GM12878 (cell line): ENCODE measurements at regions not wholly inside any gene's neighbourhood (a gene's known extent, or its start where the extent isn't known, plus 50 kb on each side); places are given as distances from the start of the nearest gene placed in this dataset.

Experiments
- ATAC-seq: fragments of 200-7000 bp; cut with Tn5 transposase; 3 replicates; pipeline ENCODE4 v1.9.1; 2020; ENCODE audit warnings: mild to moderate bottlenecking, moderate library complexity
- BruUV-seq: library from RNA; stranded (reverse); fragments of 400-500 nt; replicated peaks from 2 replicates; lab custom pipeline; 2021; lab: Mats Ljungman, UMichigan
- CTCF ChIA-PET: fragments of 300-600 bp; sonication (Branson Sonifier 250); formaldehyde crosslinking; extraction: SDS; loops from one replicate; lab custom pipeline; 2021; ENCODE audit warnings: inconsistent platforms; lab: Yijun Ruan, JAX
- POLR2A ChIA-PET: fragments of 350-600 bp; formaldehyde crosslinking; extraction: SDS; loops from one replicate; lab custom pipeline; 2021; ENCODE audit warnings: inconsistent platforms; lab: Charles Lee
- RAD21 ChIA-PET: fragments of 300-600 bp; sonication (Branson Sonifier 250); formaldehyde crosslinking; loops from one replicate; lab custom pipeline; 2023; ENCODE audit warnings: antibody characterized with exemption; ENCODE audit not compliant: unreplicated experiment; lab: Charles Lee
- SMC1A ChIA-PET: fragments of 300-600 bp; sonication (Branson Sonifier 250); formaldehyde crosslinking; loops from one replicate; lab custom pipeline; 2023; ENCODE audit not compliant: unreplicated experiment, uncharacterized antibody; lab: Charles Lee
- DNase-seq: peaks from one replicate; pipeline ENCODE4 v3.0.0-alpha.2; 2011; ENCODE audit warnings: low read depth, low spot score
- FAIRE-seq: peaks from 3 replicates; lab custom pipeline; 2011; peaks lifted over from hg19 to GRCh38; lab: Jason Lieb, UNC
- H2AFZ ChIP-seq: 2 replicates; pipeline ENCODE4 v1.6.0; 2011; ENCODE audit warnings: low read depth, low read length, control low read depth; ENCODE audit not compliant: control insufficient read depth
- H3K27ac ChIP-seq: 2 replicates; pipeline ENCODE4 v1.5.1; 2011; ENCODE audit warnings: control low read depth; ENCODE audit not compliant: control insufficient read depth, insufficient read depth
- H3K27me3 ChIP-seq, 2 experiments: replicated peaks in 1 of 2; 2 replicates each; pipeline versions ENCODE4 v1.6.0 to v1.6.1; 2011; ENCODE audit warnings: low read length in 1 of 2; ENCODE audit not compliant: control insufficient read depth in 2 of 2, insufficient read depth in 2 of 2
- H3K36me3 ChIP-seq, 2 experiments: 2 replicates each; pipeline ENCODE4 v1.5.1; 2011; ENCODE audit warnings: low read length in 1 of 2; ENCODE audit not compliant: control insufficient read depth in 2 of 2, insufficient read depth in 2 of 2
- H3K4me1 ChIP-seq: 2 replicates; pipeline ENCODE4 v1.6.1; 2011; ENCODE audit warnings: mild to moderate bottlenecking, low read length, moderate library complexity, mixed read lengths; ENCODE audit not compliant: control insufficient read depth, insufficient read depth
- H3K4me2 ChIP-seq: 2 replicates; pipeline ENCODE4 v1.6.0; 2011; ENCODE audit warnings: control low read depth; ENCODE audit not compliant: control insufficient read depth, insufficient read depth
- H3K4me3 ChIP-seq: fragments of 200-600 bp; sonication (generic); 2 replicates; pipeline ENCODE4 v1.5.1; 2016
- H3K79me2 ChIP-seq: 2 replicates; pipeline ENCODE4 v1.6.0; 2011; ENCODE audit warnings: low read length; ENCODE audit not compliant: control insufficient read depth, insufficient read depth
- H3K9ac ChIP-seq: 2 replicates; pipeline ENCODE4 v1.8.0; 2011; ENCODE audit warnings: low read length, control low read depth, mixed read lengths; ENCODE audit not compliant: control insufficient read depth, insufficient read depth
- H3K9me3 ChIP-seq: replicated peaks from 3 replicates; pipeline ENCODE4 v1.5.1; 2011; ENCODE audit warnings: mild to moderate bottlenecking, low read length; ENCODE audit not compliant: control insufficient read depth, insufficient read depth
- H4K20me1 ChIP-seq: 2 replicates; pipeline ENCODE4 v1.6.0; 2011; ENCODE audit not compliant: control insufficient read depth, insufficient read depth
- ASH2L ChIP-seq: fragments of 300-600, 200-600 bp; sonication (generic); IDR thresholded peaks from 2 replicates; pipeline ENCODE4 v1.6.1; 2017; ENCODE audit warnings: low read depth, mild to moderate bottlenecking, borderline replicate concordance
- CBX5 ChIP-seq: sonication (generic); IDR thresholded peaks from 2 replicates; pipeline ENCODE4 v1.6.1; 2016; ENCODE audit warnings: low read depth, moderate library complexity, mild to moderate bottlenecking, inconsistent platforms
- FOS ChIP-seq: IDR thresholded peaks from 3 replicates; pipeline ENCODE4 v1.6.1; 2011; ENCODE audit warnings: borderline replicate concordance; ENCODE audit not compliant: insufficient read length; ENCODE audit errors: extremely low read depth
- FOXK2 ChIP-seq: fragments of 450-650 bp; IDR thresholded peaks from 2 replicates; pipeline ENCODE4 v1.6.1; 2017; ENCODE audit warnings: mild to moderate bottlenecking, moderate library complexity
- KDM1A ChIP-seq: fragments of 200-600 bp; sonication (generic); IDR thresholded peaks from 2 replicates; pipeline ENCODE4 v1.6.1; 2016; ENCODE audit warnings: borderline replicate concordance
- MTA3 ChIP-seq: IDR thresholded peaks from 2 replicates; pipeline ENCODE4 v1.6.1; 2012; ENCODE audit warnings: low read length, inconsistent platforms, borderline replicate concordance
- MYC ChIP-seq: IDR thresholded peaks from 2 replicates; pipeline ENCODE4 v1.6.1; 2011; ENCODE audit warnings: mild to moderate bottlenecking, low read length, moderate library complexity, inconsistent platforms; ENCODE audit not compliant: insufficient read depth, insufficient replicate concordance, insufficient read length, severe bottlenecking
- RAD21 ChIP-seq: IDR thresholded peaks from 2 replicates; pipeline ENCODE4 v1.6.1; 2011; ENCODE audit warnings: mild to moderate bottlenecking, low read depth, low read length, moderate library complexity; ENCODE audit not compliant: insufficient read depth
- RUNX3 ChIP-seq: IDR thresholded peaks from 2 replicates; pipeline ENCODE4 v1.6.1; 2012; ENCODE audit warnings: low read length, inconsistent platforms
- SIN3A ChIP-seq: IDR thresholded peaks from 2 replicates; pipeline ENCODE4 v1.6.1; 2012; ENCODE audit warnings: low read depth, low read length, improper control_type of control experiment
- SPI1 ChIP-seq: IDR thresholded peaks from 2 replicates; pipeline ENCODE4 v1.6.1; 2011; ENCODE audit warnings: low read depth, mild to moderate bottlenecking, low read length, moderate library complexity, borderline replicate concordance; ENCODE audit not compliant: insufficient read depth
- TARDBP ChIP-seq: IDR thresholded peaks from 2 replicates; pipeline ENCODE4 v1.6.1; 2016; ENCODE audit warnings: borderline replicate concordance
- TCF3 ChIP-seq: IDR thresholded peaks from 2 replicates; pipeline ENCODE4 v1.6.1; 2012; ENCODE audit warnings: low read depth, mild to moderate bottlenecking, low read length, borderline replicate concordance; ENCODE audit not compliant: insufficient read depth
- YBX1 ChIP-seq: fragments of 450-650 bp; IDR thresholded peaks from 2 replicates; pipeline ENCODE4 v1.6.1; 2016; ENCODE audit warnings: antibody characterized with exemption
- ZNF207 ChIP-seq: fragments of 450-650 bp; IDR thresholded peaks from 2 replicates; pipeline ENCODE4 v1.6.1; 2014; ENCODE audit warnings: antibody characterized with exemption, mild to moderate bottlenecking, borderline replicate concordance
- ZNF24 ChIP-seq: fragments of 450-650 bp; IDR thresholded peaks from 2 replicates; pipeline ENCODE4 v1.6.1; 2017; ENCODE audit warnings: antibody characterized with exemption, mild to moderate bottlenecking
- WGBS: methylation state at CpG from one replicate; pipeline ENCODE4 v1.1.6; 2016; ENCODE audit warnings: low lambda C conversion rate; ENCODE audit not compliant: insufficient replicate concordance, insufficient coverage; ENCODE audit errors: missing lambda C conversion rate; 5-methylcytosine and 5-hydroxymethylcytosine counted together
- in situ Hi-C: fragments of 300-500 bp; cut with MboI; formaldehyde crosslinking; loops from 9 replicates; pipeline ENCODE4 v1.14.3; 2018; ENCODE audit warnings: mixed read lengths
- intact Hi-C: fragments of 100-400 bp; cut with micrococcal nuclease; formaldehyde crosslinking; loops from one replicate; pipeline ENCODE4 v1.14.2; 2022; ENCODE audit not compliant: unreplicated experiment
- TF ChIP-seq, protein P1 (sequence below), 3 experiments: IDR thresholded peaks in 2 of 3; conservative IDR thresholded peaks in 1 of 3; 2 replicates each; pipeline ENCODE4 v1.5.1; 2011; ENCODE audit warnings: low read depth in 3 of 3, low read length in 3 of 3, mild to moderate bottlenecking in 3 of 3, control low read depth in 2 of 3, moderate library complexity in 2 of 3, inconsistent platforms in 1 of 3, mixed read lengths in 1 of 3; ENCODE audit not compliant: control insufficient read depth in 2 of 3, insufficient read depth in 1 of 3; ENCODE audit errors: extremely low read depth in 1 of 3
- TF ChIP-seq, protein P2 (sequence below): fragments of 450-650 bp; IDR thresholded peaks from 2 replicates; pipeline ENCODE4 v1.6.1; 2017; ENCODE audit warnings: borderline replicate concordance
- TF ChIP-seq, protein P3 (sequence below): IDR thresholded peaks from 2 replicates; pipeline ENCODE4 v1.6.1; 2012; ENCODE audit warnings: low read length, inconsistent platforms

DNA sequence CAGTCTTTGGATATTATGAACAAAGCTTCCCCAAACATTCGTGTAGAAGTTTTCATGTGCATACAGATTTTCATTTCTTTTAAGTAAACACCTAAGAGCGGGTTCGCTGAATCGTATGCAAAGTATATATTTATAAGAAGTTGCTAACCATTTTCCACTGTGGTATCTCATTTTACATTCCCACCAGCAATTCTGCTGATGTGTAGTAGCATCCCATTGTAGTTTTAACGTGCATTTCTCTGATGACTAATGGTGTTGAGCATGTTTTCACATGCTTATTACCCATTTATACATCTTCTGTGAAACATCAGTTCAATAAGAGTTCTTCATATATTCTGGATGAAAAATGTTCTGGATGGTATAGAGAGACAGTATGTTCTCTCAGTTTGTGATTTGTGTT is 97.4 kb downstream of the IYD start (continued):
- TF ChIP-seq, protein P1, sequence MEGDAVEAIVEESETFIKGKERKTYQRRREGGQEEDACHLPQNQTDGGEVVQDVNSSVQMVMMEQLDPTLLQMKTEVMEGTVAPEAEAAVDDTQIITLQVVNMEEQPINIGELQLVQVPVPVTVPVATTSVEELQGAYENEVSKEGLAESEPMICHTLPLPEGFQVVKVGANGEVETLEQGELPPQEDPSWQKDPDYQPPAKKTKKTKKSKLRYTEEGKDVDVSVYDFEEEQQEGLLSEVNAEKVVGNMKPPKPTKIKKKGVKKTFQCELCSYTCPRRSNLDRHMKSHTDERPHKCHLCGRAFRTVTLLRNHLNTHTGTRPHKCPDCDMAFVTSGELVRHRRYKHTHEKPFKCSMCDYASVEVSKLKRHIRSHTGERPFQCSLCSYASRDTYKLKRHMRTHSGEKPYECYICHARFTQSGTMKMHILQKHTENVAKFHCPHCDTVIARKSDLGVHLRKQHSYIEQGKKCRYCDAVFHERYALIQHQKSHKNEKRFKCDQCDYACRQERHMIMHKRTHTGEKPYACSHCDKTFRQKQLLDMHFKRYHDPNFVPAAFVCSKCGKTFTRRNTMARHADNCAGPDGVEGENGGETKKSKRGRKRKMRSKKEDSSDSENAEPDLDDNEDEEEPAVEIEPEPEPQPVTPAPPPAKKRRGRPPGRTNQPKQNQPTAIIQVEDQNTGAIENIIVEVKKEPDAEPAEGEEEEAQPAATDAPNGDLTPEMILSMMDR (IDR thresholded peaks at IDR 0.05 in 2 of 3, conservative IDR thresholded peaks at IDR 0.05 in 1 of 3; ENCODE audit: control insufficient read depth in 2 of 3, extremely low read depth in 1 of 3, insufficient read depth in 1 of 3, low read depth in 3 of 3, low read length in 3 of 3): no peak
- TF ChIP-seq RUNX3: no peak
- TF ChIP-seq, all 136 proteins: peak for 0

DNA sequence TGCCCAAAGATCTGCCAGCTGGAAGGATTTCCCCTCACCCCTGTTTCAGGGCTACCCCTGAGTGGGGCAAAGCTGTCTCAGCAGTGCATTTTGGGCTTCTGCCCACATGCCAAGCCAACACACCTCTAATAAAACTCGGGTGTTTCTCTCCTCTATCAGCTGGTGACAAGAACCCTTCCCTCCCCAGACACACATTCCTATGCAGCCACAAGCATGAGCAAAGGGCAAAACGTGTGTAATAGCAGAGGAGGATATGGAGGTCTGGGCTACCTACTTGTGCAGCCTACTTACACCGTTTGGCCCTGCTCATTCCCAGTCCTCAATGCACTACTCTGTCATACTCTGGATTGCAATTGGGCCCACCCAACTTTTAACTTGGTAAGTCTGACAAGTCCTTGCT is 101.3 kb downstream of the IYD start:
- Histone ChIP-seq H3K36me3 (no peaks in the 10 kb centered on the region), H3K9me3 (no peaks in the 10 kb centered on the region), H3K27ac (no peak overlapping the region), H3K4me1 (no peaks in the 10 kb centered on the region), H4K20me1 (no peaks in the 10 kb centered on the region), H3K27me3 (no peaks in the 10 kb centered on the region), H3K4me2 (no peak overlapping the region), H3K9ac (no peak overlapping the region), H3K4me3 (no peak overlapping the region), H2AFZ (no peak overlapping the region), H3K79me2 (no peaks in the 10 kb centered on the region)
- in situ Hi-C loops: no loop called here
- DNase-seq (no peak), FAIRE-seq (no peak), ATAC-seq (no peak)
- WGBS: 0% methylated on average over 3 of the region's 3 CpGs
- no TSS peak for BruUV-seq
- POLR2A ChIA-PET: no interaction called here
- SMC1A ChIA-PET: no interaction called here
- intact Hi-C loops: no loop called here
- RAD21 ChIA-PET: no interaction called here
- CTCF ChIA-PET: no interaction called here
- TF ChIP-seq FOS (no peak), ZNF207 (no peak), SIN3A (no peak), YBX1 (no peak), CBX5 (no peak), TARDBP (no peak), ZNF24 (no peak), KDM1A (no peak), SPI1 (no peak), FOXK2 (no peak), MTA3 (no peak), TCF3 (no peak), ASH2L (no peak), RAD21 (no peak), MYC (no peak)
- TF ChIP-seq, protein P2, sequence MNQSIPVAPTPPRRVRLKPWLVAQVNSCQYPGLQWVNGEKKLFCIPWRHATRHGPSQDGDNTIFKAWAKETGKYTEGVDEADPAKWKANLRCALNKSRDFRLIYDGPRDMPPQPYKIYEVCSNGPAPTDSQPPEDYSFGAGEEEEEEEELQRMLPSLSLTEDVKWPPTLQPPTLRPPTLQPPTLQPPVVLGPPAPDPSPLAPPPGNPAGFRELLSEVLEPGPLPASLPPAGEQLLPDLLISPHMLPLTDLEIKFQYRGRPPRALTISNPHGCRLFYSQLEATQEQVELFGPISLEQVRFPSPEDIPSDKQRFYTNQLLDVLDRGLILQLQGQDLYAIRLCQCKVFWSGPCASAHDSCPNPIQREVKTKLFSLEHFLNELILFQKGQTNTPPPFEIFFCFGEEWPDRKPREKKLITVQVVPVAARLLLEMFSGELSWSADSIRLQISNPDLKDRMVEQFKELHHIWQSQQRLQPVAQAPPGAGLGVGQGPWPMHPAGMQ: no peak
- TF ChIP-seq, protein P3, sequence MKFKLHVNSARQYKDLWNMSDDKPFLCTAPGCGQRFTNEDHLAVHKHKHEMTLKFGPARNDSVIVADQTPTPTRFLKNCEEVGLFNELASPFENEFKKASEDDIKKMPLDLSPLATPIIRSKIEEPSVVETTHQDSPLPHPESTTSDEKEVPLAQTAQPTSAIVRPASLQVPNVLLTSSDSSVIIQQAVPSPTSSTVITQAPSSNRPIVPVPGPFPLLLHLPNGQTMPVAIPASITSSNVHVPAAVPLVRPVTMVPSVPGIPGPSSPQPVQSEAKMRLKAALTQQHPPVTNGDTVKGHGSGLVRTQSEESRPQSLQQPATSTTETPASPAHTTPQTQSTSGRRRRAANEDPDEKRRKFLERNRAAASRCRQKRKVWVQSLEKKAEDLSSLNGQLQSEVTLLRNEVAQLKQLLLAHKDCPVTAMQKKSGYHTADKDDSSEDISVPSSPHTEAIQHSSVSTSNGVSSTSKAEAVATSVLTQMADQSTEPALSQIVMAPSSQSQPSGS: no peak
